ENCODE measurements at regions not wholly inside any gene's neighbourhood (a gene's known extent, or its start where the extent isn't known, plus 50 kb on each side); places are given as distances from the start of the nearest gene placed in this dataset.

DNA sequence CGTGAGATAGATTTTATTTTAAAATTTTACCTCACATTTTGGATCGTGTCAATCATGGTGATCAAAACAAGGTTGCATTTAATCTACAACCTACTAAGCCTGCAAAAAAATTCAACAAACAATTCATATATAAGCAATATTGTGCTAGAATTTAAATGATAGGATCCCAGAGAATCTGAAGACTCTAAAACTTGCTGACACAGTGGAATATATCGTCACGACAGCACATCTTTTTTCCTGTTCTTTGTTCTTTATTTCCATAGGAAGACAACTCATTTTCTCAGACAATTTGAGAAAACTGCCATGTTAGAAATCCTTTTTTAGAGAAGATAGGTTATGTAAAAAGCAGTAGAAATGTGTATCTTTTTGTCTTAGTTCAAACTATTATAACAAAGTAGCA is 820.2 kb upstream of the CELF2 start:
- no peak for DNase-seq (ENCODE audit: low read depth in 2 of 2)

DNA sequence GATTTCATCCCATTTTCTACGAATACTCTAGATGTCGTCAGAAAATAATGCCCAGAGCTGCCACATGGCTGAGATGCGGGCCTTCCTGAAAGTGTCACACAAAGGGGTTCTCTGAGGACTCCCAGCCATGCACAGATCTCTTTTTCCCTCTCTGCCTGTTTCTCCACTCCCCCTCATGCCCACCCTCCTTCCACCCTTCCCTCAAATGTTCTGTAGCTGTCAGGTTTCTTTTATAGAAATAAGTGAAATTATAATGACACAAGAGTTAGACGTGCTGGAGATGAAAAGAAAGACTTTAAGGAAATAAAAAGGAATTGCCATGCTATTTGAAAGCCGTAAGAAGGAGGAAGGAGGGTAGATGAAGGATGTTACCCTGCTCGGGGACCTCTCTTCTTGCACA is 819.3 kb upstream of the CELF2 start:
- no peak for DNase-seq (ENCODE audit: low read depth in 2 of 2)

DNA sequence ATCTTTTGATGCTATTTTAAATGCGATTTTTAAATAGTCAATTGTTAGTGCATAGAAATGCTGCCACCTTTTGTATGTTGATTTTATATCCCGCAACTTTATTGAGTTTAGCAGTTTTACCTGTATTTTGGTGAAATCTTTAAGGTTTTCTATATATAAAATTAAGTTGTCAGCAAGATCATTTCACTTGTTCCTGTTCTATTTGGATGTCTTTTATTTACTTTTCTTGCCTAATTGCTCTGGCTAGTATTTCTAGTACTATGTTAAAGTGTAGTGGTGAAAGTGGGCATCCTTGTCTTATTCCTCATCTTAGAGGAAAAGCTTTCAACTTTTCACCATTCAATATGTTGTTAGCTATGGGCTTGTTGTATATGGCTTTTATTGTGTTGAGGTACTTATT is 813.3 kb upstream of the CELF2 start:
- no peak for DNase-seq (ENCODE audit: low read depth in 2 of 2)

DNA sequence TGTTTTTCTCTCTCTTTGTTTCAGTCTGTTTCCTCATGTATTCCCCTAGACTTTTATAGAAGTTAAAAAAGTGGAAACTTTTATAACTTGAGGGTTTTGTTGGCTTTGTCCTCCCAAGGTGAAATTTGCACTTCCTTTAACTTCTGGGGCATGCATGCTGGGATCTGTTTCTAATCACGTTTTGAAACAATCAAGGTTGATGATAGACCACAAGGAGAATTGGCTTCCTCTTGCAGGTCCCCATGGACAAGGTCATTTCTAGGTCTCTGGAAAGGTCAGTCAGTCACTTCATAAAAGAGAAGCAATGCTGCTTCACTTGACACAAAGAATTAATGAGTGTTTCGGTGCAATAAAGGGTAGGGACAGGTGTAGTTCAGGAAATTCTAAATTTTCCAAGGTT is 811.8 kb upstream of the CELF2 start:
- no peak for DNase-seq (ENCODE audit: low read depth in 2 of 2)

DNA sequence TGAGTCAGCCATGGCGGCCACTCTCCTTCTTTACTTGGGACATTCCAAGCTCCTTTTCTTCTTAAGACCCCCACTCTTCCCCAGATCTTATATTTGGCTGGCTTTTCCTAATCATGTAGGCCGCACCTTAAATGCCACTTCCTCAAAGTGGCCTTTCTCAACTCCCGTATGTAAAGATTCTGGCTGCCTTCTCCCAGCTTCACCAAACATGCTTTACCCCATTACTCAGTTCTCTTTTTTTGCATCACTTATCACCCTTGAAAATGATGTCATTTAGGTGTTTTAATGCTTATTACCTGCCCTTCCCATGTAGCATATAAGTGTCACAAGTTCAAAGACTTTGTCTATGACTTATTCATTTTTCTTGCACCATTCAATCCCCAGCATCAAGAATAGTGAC is 810.1 kb upstream of the CELF2 start:
- no peak for DNase-seq (ENCODE audit: low read depth in 2 of 2)

DNA sequence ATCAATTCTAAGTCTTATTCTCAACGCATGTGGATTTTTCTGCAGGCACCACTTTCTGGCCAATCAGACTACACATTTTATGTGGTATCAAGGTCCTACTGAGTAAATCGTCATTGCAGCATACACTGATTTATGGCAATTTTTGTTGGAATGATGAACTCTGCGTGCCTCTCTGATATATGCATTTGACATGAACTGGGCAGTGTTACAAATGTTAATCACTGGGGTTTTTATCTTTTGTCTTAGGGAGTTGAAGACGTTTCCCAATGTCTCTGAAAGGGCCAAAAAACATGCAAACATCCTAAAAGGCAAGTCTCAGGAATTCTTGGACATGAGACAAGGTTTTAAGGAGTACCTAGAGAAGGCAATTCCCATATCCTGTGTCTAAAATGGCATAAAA is 809.5 kb upstream of the CELF2 start:
- DNase-seq (ENCODE audit: low read depth in 2 of 2), result no peak

DNA sequence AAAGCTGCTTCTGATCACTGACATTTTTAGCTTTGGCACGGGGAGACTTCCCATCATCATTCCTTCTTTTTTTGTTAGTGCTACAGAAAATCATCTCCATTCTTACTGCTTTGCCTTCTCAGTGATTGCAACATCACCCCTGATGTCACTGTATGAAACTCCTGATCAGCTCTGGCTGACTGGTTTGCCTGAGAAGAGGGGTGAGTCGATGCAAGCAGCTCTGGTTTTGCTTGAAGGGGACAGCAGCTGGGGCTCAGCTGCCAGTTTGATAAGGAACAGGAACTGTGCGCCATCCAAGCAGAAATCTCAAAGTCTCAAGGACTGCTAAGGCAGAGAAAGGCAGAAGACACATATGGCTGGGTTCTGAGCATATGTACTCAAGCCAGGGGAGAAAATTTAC is 808.5 kb upstream of the CELF2 start:
- no peak for DNase-seq (ENCODE audit: low read depth in 2 of 2)

DNA sequence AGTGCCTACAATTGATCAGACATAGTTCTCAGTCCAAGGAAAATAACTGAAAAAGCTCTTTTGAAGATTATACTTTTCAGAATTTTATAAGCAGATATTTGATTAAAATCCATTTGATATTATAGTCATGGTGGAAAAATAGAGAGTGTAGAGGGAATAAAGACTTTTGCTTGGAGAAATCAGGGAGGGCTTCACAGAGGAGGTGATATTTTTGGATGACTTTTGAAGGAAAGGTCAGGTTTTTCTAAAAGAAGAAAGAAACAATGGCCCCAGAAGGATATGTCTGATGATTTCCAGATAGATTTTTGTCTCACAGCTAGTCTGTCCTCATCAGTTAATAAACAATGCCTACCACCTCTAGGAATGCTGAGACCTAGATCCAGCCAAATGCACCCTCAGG is 806.3 kb upstream of the CELF2 start:
- DNase-seq (ENCODE audit: low read depth in 2 of 2), result no peak

DNA sequence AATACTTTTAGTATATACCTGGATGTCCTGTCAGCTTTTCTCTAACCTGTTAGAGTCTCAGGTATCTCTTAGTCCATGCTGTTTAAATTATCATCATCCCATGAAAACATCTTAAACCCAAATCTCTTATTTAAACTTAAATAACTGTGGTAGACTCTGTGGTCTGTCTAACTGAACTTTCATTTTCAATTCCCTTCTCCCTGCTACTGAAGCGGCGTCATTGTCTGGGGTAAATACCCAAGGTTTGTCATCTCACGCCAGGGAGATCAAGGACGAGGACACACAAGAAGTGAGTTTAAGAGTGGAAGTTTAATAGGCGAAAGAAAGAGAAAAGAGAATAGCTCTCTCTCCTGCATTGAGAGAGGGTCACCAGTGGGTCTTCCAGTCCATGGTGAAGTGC is 804.4 kb upstream of the CELF2 start:
- no peak for DNase-seq (ENCODE audit: low read depth in 2 of 2)

DNA sequence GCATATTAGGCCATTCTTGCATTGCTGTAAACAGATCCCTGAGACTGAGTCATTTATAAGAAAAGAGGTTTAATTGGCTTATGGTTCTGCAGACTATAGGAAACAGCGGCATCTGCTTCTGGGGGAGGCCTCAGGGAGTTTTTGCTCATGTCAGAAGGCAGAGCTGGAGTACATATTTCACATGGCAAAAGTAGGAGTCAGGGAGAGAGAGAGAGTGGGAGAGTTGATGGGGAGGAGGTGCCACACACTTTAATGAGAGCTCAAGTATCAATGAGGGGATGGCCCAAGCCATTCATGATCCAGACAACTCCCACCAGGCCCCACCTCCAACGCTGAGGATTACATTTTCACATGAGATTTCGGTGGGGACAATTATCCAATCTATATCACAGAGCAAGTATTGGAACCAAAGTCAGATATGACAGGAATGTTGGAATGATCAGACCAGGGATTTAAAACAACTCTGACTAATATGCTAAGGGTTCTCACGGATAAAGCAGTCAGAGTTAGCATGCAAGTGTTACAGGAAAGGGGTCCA is 795.3 kb upstream of the CELF2 start:
- DNase-seq (ENCODE audit: low read depth in 2 of 2), result no peak

DNA sequence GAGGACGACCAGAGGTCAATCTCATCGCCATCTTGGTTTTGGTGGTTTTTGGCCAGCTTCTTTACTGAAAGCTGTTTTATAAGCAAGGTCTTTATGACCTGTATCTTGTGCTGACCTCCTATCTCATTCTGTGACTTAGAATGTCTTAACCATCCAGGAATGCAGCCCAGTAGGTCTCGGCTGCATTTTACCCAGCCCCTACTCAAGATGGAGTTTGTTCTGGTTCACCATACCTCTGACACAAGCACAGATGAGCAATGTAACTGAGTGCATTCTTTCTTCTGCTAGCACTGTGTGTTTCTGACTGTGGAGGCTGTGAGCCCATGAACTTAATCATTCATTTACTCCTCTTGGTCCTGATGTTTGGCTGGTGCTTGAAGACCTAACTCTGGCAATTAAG is 794.5 kb upstream of the CELF2 start:
- DNase-seq (ENCODE audit: low read depth in 2 of 2), result no peak

DNA sequence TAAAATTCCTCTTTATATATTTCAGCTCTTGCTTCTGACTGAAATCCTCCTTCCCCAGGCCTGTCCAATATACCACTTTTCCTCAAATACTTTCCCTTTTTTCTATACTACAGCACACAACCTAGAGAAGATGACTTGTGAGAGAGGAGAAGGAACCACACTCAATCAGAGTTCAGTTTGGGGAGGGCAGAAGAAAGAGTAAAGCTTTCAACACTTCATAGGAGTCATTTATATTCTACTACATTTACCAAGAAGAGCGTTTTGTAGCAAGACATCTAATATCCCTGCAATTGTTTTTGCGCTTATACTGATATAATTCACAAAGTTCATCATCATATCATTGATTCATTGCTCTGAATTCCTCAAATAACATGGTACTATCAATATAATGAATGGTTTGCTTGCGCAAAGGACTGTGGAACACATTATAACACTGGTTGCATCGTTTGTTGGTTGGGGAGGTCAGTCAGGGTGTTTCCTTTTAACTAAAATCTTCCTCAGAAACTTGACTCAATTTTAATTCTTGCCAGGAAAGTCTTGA is 792.5 kb upstream of the CELF2 start:
- DNase-seq (ENCODE audit: low read depth in 2 of 2), result no peak

DNA sequence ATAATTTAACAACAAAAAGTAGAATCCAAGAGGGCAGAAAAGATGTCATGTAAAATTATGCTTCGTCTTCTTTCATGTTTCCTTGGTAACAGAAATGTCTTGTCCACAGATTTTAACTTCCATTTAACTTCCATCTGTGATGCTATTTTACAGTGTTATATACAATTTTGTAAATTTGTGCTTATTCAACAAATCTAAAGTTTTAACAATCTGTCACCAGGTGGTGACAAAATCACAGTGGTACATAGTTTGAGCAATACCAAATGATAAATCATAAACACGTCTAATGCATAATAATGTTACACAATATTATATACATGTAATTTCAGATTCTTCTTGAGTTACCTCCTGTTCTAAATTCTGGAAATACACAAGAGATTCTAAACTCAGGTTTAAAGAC is 784.4 kb upstream of the CELF2 start:
- DNase-seq (ENCODE audit: low read depth in 2 of 2), result no peak

DNA sequence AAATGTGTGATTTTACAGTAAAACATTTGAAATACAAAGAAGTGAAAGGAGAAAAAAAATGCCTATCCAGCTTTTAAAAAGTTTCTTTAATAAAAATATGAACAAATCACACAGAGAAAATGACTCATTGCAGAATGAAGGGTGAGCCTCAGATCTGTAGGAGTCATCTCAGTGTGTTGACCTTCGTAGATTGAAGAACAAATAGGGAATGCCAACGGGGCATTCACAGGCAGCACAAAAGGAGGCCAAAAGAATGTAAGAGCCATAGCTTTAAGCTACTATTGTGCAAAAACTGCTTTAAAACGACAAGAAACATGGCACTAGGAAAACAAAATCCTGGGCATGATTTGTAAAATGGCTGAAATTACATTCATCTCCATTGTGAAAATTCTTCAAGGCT is 782.7 kb upstream of the CELF2 start:
- no peak for DNase-seq (ENCODE audit: low read depth in 2 of 2)

DNA sequence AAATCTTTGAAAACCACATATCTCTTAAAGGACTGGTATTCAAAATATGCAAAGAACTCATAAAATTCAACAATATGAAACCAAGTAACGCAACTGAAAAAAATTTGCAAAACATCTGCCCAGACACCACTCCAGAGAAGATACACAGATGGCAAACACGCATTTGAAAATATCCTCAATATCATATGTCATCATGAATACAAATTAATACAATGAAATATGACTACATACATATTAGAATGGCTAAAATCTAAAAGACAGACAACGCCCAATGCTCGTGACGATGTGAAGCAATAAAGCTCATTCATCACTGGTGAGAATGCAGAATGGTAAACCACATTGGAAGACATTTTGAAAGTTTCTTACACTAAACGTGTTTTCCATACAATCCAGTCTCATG is 770.1 kb upstream of the CELF2 start:
- no peak for DNase-seq (ENCODE audit: low read depth in 2 of 2)

DNA sequence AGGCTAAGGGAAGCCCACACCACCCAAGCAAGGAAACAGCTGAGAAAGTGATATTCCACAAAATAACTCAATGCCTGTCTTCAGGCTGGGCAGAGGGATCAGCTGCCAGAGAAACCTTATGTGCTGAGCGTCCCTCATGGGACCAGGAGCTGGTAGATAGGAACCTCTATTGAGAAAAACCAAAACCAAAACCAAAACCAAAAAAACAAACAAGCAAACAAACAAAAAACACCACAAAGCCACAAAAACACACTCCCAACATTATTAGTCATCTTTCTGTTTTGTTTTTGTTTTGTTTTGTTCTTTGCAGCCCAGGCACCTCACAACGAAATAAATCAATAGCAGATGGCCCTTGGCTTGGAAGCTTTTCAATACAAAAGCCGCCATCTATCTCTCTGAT is 760.8 kb upstream of the CELF2 start:
- DNase-seq (ENCODE audit: low read depth in 2 of 2), result no peak

DNA sequence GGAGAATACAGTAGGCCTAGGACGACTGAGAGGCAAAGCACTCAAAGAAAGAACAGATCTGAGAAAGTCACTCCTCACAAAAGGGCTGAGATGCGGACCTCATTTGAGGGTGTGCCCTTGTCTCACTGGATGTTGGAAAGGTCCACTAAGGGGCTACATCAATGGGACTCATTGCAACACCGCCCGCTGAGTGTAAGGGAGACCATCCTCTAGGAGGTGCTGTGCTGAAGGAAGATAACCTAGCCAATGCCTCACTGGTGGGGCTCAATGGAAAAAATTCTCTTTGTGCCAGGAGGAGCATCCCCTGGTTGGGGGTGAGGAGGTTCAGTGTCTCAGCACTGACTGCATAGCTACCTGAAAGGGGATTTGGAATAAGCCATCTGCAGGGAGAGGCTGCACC is 758.7 kb upstream of the CELF2 start:
- DNase-seq (ENCODE audit: low read depth in 2 of 2), result no peak

DNA sequence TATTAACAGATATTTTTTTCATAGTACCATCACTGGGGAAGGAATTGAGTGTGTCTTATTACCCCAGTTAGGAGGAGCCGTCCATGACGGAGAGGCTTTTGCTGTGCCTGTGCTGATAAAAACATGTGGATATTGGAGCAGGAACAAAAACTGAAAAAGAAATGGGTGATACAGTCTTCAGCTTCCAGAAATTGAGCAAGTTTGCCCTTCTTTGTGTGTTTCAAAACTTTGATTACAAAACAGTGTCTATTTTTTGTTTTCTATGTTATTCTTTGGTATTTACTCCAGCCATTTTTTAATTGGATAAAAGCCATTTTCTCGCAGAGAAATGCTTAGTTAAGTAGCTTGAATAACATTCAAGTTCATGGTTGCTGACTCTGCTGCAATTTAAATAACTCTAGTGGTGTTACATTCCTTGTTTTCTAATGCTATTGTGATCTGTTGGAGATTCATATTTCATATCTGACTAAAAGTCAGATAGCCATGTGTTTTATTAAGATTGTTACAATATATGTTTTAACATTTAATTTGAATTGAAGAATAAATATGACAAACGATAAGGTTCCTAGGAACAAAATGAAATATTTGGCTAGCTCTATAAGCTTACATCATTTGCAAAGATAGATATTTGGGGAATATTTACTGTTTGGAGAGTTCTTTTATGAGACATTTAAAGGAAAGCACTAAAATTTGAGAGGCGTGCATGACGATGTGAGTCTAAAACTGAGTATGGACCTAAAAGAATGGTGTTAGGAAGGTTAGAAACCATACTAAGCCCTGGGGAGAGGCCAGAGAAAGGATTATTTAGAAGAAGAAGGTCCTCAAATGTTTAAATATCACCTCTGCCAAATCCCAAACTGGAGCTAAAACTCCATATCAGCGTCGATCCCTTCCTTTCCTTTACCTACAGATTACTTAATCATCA is 747.3 kb upstream of the CELF2 start:
- no peak for DNase-seq (ENCODE audit: low read depth in 2 of 2)

DNA sequence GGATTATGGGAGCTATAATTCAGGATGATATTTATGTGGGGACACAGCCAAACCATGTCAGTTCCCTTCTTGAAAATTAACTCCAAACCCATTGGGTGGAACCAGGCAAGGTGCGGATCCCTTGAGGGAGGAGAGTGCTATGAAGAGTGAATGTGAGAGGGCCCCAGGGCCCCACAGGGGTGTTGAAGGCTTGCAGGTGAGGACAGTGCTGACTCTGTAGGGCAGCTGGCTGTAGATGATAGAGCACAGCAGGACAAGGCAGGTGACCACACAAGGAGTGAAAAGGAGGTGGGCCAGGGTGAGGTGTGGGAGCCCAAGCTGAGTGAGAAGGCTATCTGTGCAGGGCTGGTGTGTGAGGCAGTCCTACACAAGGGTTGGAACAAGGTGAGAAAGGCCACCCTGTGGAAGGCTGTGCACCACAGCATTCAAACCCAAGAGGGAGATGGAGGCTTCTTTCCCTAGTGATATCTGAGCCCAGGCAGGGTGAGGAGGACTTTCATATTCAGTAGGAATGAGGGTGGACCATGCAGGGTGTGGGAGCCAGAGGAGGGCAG is 746.0 kb upstream of the CELF2 start:
- DNase-seq (ENCODE audit: low read depth in 2 of 2), result no peak

DNA sequence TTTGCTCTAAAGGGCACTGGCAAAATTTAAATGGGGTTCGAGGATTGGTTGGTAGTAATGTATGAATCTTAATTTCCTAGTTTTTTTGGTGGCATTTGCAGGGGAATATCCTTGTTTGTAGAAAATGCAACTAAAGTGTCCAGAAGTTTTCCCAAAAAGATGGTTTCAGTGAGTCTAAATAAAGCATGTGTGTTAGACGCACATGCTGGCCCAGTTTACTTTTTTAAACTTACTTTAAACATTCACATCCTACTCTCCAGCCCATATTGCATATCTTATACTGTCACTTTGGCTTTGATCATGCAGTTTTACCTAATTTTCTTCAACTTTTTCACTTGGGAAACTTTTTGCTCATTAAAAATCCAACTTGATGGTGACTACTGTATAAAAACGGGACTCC is 744.0 kb upstream of the CELF2 start:
- no peak for DNase-seq (ENCODE audit: low read depth in 2 of 2)

DNA sequence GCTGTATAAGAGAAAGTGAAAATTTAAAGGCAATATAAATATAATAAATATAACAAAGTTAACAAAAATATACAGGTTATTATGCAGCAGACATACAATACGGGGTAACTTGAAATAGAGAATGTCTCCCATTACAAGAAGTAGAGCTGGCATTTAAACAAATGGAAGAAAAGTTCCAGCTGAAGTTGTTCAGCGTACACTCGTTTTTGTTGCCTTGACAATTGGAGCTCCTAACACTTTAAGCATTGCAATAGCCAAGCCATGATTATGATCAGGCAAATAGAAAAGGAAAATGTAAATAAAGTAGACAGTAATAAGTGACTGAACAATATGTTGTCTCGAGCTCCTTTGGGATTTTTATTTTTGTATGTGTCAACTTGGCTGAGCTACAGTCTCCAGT is 737.8 kb upstream of the CELF2 start:
- DNase-seq (ENCODE audit: low read depth in 2 of 2), result no peak

DNA sequence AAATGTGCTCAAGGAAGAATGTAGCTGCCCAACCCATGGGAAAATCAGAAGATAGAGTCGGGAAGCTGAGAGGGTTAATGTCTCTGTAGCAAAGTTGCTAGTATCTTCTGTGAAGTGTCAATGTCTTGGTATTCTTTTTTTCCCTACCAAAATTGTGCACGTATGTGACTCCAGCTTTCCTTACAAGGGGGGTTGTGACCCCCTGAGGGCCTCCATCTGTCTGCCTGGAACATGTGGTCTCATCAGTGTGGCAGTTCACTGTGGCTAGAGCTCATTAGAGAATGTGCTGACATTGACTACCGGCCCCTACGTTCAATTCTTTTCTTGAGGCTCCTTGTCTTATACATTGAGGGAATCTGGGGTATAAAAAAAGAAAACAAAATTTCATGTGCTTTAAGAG is 725.2 kb upstream of the CELF2 start:
- DNase-seq (ENCODE audit: low read depth in 2 of 2), result no peak

DNA sequence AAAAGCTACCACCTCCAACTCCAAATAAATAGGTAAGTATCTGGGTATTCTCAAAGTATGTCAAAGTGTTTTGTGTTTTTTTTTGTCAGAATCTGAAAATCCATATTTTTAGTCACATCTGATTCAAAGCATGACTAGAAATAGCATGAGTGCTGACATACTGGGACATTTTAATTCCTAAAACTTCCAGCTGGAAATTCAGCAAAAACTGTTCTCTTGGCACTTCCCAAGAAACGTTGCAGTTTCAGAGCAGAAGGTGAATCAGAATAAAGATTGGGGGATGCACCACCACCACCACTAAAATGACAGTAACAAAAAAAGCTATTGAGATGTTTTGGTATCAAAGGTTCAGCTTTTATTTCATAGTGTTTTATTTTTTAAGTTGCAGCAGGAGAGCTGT is 724.6 kb upstream of the CELF2 start:
- DNase-seq (ENCODE audit: low read depth in 2 of 2), result no peak

Data from activated CD4-positive, alpha-beta T cell treated with anti-CD3 and anti-CD28 coated beads for 24 hours (primary cell).